ENCODE measurements at regions not wholly inside any gene's neighbourhood (a gene's known extent, or its start where the extent isn't known, plus 50 kb on each side); places are given as distances from the start of the nearest gene placed in this dataset.

DNA sequence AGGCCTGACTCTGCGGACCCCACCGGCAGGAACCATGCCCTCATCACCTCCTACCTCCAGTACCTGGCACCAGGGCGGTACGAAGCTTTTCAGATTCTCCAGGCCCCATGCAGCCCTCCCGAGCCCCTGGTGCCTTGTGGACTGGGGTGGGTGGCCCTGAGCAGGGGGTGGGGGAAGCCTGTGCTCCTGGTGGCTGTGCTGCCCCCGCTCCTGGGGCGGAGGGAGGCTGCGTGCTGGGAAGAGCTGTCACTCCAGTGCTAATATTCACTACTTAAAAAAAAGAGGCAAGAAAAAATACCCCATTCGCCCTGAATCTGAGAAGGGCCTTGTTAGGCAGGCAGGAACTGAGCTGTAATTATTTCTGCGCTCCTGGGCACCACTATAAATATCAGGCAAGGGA is 111.8 kb downstream of the ENGASE start:
- H3K4me3 ChIP-seq (replicated peaks; ENCODE audit: low read depth, low read length): no peak overlapping the region
- TF ChIP-seq, protein P1, sequence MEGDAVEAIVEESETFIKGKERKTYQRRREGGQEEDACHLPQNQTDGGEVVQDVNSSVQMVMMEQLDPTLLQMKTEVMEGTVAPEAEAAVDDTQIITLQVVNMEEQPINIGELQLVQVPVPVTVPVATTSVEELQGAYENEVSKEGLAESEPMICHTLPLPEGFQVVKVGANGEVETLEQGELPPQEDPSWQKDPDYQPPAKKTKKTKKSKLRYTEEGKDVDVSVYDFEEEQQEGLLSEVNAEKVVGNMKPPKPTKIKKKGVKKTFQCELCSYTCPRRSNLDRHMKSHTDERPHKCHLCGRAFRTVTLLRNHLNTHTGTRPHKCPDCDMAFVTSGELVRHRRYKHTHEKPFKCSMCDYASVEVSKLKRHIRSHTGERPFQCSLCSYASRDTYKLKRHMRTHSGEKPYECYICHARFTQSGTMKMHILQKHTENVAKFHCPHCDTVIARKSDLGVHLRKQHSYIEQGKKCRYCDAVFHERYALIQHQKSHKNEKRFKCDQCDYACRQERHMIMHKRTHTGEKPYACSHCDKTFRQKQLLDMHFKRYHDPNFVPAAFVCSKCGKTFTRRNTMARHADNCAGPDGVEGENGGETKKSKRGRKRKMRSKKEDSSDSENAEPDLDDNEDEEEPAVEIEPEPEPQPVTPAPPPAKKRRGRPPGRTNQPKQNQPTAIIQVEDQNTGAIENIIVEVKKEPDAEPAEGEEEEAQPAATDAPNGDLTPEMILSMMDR (IDR thresholded peaks at IDR 0.05; ENCODE audit: low read length, missing control alignments): no peak
- DNase-seq (ENCODE audit: low read depth): no peak

DNA sequence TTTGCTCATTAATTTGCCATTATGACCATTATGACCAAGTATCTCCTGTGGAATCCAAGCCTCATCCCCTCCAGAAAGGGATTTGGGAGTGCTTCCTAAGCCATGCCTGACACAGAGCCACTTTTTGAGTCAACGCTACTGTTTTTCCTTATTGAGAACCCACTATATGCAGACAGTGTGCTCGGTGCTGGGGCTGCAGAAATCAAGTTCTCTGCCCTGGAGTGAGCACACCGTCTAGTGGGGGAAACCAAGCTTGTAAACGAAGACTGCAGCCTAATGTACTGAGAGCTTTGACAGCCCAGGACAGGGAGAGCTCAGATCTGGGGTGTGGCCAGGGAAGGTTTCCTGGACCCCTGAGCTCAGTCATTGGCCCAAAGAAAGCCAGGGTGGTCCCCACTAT is 111.0 kb downstream of the ENGASE start:
- no peak for DNase-seq (ENCODE audit: low read depth)
- TF ChIP-seq, protein P1 (IDR thresholded peaks at IDR 0.05; ENCODE audit: low read length, missing control alignments): no peak
- no peak overlapping the region for H3K4me3 ChIP-seq (replicated peaks; ENCODE audit: low read depth, low read length)

DNA sequence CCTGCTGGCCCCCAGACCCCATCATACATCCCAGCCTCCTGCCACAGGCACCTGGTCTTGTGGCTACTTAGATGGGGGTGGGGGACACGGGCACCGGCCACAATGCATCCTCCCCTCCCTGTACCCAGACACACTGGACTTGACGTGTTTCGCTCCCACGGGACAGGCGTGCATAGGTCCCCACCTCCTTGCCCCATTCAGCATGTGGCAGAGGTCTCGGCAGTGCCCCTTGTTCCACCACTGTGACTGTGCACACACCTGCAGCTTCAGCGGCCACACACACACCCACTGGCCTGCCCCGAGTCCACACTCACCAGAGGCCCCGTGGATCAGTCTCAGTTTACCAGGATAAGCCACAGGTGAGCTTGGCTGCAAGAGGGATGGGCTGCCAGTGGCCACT is 109.6 kb downstream of the ENGASE start:
- TF ChIP-seq, protein P1 (IDR thresholded peaks at IDR 0.05; ENCODE audit: low read length, missing control alignments): no peak
- H3K4me3 ChIP-seq (replicated peaks; ENCODE audit: low read depth, low read length): no peak overlapping the region
- DNase-seq (ENCODE audit: low read depth): no peak

DNA sequence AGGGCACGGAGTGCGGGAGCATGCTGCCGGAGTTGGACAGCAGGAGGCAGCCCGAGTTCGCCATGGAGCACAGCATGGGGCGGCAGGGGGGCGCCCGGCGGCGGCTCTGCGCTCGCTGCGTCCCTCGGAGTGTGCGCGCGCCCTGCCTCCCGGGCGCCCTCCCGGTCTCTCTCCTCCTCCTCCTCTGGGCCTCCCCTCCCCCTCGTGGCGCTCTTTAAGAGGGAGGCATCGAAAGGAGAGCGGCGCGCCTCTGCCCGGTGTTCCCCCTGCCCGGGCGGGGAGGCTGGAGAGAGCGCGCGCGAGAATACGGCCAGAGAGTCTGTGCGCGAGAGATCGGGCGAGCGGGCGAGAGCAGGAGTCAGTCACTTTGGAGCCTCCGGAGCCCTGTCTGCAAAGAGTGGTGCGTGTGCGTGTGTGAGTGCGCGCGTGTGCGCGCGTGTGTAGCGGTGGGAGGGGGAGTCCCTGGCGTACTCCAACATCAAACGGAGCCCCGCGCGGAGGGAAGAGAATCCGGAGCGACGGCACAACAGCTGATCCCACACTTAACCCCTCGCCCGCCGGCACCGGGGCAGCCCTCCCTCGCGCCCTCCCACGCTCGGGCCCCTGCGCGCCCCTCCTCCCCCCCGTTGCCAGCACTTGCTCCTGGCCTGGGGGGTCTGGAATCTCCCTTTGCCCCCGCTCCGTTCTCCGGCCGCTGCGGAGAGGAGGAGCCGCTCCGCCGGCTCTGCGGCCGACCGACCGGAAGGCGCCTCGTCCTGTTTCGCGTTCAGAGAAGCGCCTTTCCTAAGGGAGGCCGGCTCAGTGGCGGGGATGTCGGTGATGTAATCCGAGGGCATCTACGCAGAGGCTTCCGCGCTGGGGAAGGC is 108.9 kb downstream of the ENGASE start:
- H3K4me3 ChIP-seq (replicated peaks; ENCODE audit: low read depth, low read length): no peak overlapping the region
- DNase-seq (ENCODE audit: low read depth): no peak
- TF ChIP-seq, protein P1 (IDR thresholded peaks at IDR 0.05; ENCODE audit: low read length, missing control alignments): no peak

DNA sequence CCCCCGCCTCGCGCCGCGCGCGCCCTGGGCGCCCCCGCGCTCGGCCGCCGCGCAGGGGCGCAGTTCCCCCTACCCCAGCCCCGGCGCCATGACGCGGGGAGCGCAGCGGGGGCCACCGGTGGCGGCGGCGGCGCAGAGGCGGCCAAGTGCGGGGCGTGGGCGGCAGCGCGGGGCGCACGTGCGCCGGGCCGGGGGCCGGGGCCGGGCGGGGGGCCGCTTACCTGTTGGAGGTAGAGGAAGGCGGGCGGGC is 108.3 kb downstream of the ENGASE start:
- H3K4me3 ChIP-seq (replicated peaks; ENCODE audit: low read depth, low read length): no peak overlapping the region
- TF ChIP-seq, protein P1 (IDR thresholded peaks at IDR 0.05; ENCODE audit: low read length, missing control alignments): no peak
- DNase-seq (ENCODE audit: low read depth): no peak

DNA sequence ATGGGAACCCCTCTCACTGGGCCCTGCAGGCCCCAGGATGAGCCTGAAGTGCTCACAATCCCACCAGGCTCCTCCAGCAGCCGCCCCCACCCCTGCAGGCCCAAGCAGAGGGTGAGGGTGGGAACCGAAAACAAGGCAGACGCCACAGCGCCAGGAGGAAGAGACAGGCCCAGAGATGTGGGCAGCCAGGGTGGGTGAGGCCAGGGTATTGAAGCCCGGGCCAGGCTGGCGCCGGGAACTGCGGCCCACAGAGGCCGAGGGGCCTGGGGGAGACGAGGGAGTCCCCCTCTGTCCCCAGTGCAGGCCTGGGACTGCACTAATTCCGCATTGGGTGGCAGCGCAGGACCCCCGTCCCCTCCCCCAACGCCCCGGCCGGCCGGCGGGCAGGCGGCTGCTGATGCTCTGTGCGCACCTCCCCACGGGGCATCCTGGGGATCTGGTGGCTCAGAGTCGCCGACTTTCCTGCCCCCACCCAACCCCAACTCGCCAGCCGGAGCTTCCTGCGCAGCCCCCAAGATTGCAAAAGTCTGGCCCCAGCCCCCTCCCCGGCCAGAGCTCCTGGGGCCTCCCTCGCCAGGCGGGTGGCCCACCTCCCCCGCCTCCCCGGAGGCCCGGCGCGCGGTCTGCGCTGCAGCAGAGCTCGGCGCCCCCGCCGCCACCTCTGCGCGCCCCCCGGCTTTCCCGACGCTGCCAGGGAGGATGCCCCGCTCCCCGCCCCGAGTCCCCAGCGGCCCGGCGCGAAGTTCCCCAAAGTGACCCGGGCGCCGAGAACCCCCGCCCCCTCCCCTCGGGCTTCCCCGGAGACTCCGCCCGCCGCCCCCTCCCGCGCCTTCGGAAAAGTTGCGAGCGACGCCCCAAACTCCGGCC is 107.8 kb downstream of the ENGASE start:
- TF ChIP-seq, protein P1 (IDR thresholded peaks at IDR 0.05; ENCODE audit: low read length, missing control alignments): no peak

More for the DNA sequence above, 107.8 kb downstream of the ENGASE start:
- H3K4me3 ChIP-seq (replicated peaks; ENCODE audit: low read depth, low read length): no peak overlapping the region
- no peak for DNase-seq (ENCODE audit: low read depth)

Measured in fibroblast of pulmonary artery (primary cell).